Left forelimb (tissue), 1 donor: ENCODE measurements at regions not wholly inside any gene's neighbourhood (a gene's known extent, or its start where the extent isn't known, plus 50 kb on each side); places are given as distances from the start of the nearest gene placed in this dataset.
"Not testable (repeated sequence)": the region's sequence is repeated elsewhere in the genome, so short reads cannot be mapped to it uniquely, and the experiment has no call there.

Source experiments
- DNase-seq: peaks from one replicate; pipeline ENCODE4 v3.0.0-alpha.2; 2018; ENCODE audit warnings: low spot score

DNA sequence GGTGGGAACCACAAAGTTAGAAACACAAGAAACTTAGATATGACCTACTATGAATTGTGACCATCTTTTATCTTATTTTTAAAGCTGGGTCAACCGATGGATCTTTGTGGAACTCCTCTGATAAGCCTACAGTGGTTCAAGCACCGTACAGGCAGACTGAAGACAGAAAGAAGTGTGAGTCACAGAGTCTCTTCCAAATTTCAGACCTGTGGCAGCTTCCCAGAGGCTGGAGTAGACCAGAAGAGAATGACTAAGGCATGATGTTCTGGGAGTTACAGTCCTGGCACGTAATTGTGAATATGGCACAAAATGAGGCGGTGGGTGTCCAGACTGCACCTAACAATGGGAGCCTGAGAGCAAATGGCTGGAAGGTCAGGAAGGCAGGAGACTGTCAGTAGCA is 70.0 kb downstream of the LMO4 start:
- no peak for DNase-seq

GRCh38 chr1:87399264-87399663 is 70.6 kb downstream of the LMO4 start:
- DNase-seq = no peak

- no peak for DNase-seq
These were observed 71.0 kb downstream of the LMO4 start for GRCh38 chr1:87399701-87400100.

DNA sequence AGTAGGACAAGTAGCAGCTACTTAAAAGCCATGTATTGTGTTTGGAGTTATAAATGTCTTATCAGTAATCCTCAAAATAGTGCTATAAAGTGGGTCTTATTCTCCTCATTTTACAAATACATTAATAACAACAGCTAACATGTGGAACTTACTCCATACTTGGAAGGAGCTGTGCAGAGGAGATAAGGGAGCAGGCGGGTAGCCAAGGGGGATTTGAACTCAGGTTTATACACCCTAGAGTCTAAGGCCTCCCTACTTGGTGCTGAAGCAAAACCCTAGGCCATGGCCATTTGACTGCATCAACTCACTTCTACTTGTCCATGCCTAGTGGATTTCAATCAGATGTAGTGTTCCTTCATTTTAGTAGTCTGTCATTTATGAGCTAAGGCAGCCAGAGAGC is 72.1 kb downstream of the LMO4 start:
- DNase-seq = no peak

DNA sequence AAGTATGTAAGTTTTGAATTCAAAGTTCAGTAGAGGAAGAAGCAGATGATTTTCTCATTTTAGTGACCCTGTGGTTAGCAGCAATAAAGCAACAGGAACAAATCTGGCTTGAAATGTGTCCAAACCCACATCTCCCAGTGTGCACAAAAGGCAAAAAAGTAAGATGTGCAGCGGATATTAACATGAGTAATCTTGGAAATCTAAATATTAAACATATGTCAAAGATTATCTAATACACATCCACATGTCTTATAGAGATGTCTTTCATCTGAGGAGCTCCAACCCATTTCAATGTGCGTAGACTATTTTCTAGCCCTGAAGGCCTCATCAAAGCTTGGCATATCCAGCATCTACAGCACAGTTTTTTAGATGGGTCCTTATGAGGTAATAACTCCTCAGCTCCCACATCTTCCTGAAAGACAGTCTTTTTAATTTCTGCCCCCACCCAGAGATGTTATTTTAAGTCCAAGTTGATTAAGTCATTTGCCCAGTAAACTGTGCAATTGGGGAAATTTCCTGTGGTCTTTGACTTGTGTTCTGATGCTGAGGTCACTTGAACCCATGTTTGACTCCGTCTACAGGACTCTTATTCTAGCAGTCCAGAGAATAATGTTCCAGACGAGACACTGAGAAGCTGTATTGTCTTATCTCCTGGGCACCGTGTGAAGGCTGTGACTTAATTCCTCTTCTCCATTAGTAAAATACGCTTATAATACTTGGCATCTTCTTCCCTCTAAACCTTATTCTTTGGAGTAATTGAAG is 73.7 kb downstream of the LMO4 start:
- no peak for DNase-seq

DNA sequence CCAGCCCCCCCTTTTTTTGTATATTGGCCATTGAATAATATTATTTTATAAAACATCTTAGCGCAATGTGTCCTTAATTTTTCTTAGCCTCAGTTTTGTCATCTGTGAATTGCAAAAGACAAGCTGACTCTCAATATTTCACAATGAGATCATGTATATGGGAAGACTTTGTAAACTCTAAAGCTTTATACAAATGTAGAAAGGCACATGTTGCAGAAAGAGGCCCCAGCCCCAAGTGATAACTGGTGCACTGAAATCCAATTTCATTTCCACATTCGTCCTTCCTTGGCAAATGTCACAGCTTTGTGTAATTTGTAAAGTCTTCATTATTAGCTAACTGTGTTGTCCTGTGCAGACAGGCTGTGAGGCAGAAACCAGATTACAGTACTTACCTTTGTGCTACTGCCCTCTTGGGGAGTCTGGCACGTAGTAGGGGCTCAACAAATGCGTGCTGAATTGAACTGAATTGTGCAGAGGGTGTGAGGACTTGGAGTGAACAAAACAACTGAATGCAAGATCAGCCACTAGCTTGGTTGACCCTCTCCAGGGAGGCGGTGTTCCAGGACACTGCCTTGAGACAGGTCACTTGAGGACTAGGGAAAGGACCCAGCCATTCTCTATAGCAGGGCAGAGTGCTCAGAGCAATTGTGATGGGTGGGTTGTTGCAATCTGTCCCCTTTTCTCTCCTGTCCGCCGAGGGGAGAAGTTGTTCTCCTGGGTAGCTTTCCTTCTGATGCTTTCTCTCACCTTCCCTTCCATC is 74.6 kb downstream of the LMO4 start:
- no peak for DNase-seq

DNA sequence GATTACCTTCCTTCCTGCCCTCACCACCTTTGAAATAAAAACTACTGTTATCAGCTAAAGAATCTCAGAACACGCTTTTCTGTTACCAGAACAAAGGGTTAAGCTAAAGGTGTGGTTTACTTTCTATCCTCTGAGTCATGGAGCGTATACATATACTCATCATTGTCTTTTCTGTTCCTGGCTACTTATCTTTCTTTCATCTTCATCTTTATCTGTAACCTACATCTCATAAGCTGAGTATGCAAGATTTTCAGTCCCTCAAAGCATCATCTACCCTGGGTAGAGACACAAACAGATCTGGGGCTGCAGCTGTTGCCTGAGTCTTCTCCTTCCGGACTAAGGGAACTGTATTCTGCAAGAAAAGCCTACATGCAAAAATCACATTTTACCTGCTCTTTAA is 75.6 kb downstream of the LMO4 start:
- DNase-seq = no peak

DNA sequence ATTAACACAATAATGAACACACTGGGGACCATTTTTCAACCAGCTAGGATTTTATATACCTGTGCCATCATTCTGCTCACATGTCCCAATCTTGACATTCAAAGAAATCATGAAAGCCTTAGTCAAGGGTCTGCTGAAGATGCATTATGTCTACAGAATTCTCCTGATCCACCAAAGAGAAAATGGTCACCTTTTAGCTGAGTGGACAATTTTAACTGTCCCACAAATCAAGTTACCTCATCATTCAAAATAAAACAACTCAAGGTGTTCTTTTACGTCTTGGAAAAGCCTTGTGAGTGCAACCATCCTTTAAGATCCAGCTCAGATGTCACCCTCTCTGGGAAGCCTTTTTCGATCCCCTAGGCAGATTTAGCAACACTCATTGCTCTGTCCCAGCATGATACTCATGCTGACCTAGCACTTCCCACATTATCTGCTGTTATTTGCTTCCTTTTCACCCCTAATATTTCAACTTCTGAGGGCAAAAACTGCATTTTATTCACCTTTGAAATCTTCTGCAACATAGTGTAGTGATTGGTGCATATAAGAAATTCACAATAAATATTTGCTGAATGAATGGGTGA is 80.1 kb downstream of the LMO4 start:
- DNase-seq = no peak

DNA sequence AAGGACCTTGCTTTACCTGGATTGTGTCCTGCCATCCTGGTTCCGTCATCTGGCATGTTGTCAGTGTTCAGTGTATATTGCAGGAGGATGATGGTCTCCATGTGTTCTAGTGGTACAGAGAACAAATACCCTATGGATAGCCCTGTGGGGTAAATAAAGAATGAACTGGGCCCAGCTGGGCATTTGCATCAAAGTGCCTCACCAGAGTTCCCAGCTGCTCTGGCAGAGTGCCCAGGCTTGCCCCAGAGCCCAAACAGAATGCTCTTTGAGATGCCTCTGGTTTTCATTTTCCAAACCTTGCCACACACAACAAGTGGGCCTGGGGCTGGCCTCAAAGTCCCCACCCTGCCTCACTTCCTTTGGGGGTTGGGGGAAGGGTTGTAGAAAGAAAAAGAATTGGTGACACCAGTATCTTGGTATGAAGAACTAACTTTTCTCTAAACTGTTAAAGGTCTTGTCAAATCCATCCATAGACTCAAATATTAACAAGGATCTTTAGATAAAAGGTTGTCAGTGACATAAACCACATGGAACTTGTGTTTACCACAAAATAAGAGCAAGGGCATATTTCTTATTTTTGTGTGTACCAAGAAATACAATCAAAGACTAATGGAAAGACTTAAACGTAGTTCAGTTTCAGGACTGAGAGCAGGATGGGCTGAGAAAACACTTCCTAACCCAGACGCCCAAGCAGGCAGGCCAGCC is 82.2 kb downstream of the LMO4 start:
- DNase-seq = no peak

DNA sequence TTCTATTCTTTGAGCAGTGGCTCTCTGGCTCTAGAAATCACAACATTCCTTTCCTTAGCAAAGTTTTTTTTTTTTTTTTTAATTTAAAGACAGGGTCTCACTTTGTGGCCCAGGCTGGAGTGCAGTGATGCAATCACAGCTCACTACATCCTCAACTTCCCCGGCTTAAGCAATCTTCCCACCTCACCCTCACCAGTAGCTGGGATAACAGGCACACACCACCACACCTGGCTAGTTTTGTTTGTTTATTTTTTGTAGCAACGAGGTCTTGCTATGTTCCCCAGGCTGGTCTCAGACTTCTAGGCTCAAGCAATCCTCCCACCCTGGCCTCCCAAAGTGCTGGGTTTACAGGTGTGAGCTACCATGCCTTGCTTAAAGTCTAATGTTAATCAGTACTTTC is 85.2 kb downstream of the LMO4 start:
- DNase-seq = not testable (repeated sequence)

DNA sequence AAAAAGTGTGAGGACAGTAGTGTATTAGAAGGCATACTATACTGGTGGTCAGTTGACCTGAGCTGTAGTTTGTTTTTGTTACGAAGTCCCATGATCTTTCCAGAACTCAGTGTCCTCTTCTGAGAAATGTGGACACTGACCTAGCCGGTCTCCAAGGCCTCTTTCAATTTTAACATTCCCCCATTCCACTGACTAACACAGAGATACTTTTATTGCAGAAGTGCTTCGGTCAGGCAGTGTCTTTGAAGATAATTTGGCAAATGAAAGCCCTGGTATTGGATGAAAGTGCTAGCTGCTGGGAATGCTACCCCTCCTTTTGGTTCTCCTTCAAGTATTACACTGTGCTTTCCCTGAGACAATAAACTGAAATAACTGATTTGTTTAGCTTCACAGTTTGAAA is 89.4 kb downstream of the LMO4 start:
- DNase-seq = no peak

- DNase-seq = no peak
These were observed 93.1 kb downstream of the LMO4 start for GRCh38 chr1:87421809-87422208.

DNA sequence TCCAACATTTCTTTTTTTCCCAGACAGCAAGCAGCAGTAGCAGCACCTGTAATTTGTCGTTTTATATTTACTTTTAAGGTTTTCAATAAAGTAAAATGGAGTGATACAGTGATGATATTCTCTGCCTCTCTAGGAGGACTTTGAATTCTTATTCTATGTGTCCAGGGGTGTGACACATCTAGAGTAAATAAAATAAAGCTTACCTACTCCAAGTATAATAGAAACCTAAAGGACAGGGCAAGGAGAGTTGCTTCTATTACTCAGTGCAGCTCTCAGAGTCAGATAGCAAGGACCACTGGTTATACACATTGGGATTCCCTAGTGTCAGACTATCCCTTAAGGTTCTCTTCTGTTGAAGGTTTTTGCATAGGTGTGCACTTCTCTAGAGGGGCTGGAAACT is 95.9 kb downstream of the LMO4 start:
- no peak for DNase-seq

- DNase-seq = peak; percentile 68
These were observed 98.0 kb downstream of the LMO4 start for GRCh38 chr1:87426463-87427249.

GRCh38 chr1:87428367-87428766 is 99.7 kb downstream of the LMO4 start:
- no peak for DNase-seq

- DNase-seq = no peak
These were observed 100.2 kb downstream of the LMO4 start for GRCh38 chr1:87428883-87429282.

- DNase-seq = no peak
These were observed 104.0 kb downstream of the LMO4 start for GRCh38 chr1:87432685-87433084.

DNA sequence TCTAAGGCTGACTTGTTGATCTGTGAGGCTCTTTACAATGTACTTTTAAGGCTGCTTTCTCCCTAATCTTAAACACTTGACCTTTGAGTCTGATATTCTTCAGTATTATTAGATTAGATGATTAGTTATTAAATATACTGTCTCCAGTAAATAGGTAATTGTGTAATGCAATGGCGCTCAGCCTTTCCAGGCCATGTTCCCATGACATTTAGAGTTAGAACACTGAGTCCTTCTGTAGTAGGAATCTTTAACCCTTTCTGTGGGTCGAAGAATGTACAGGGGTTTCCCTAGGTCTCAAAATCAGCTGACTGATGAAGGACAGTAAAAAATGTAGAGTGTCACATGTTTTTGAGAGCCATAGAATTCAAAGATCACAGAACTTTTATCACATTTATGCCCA is 104.4 kb downstream of the LMO4 start:
- not testable (repeated sequence) for DNase-seq

- DNase-seq = no peak
These were observed 106.8 kb downstream of the LMO4 start for GRCh38 chr1:87435484-87435883.

- DNase-seq = not testable (repeated sequence)
These were observed 107.4 kb downstream of the LMO4 start for GRCh38 chr1:87436115-87436514.

DNA sequence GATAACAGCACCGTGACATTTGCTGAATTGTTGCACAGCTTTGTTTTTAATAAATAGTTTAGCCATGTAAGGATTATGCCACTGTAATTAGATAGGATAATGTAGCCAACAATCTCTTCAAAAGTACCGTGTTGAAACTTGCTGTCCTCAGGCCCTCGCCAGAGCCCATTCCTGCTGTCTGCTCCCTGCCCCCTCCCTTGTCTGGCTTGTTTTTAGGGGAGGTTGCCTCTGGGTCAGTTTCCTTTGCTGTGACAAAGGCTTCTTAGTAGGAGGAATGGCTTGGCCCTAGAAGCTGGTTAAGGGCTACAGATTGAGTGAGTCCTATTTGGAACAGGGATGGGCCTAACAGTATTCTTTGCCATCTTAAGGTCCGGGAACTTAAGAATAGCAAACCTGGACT is 107.9 kb downstream of the LMO4 start:
- no peak for DNase-seq
